WERI-Rb-1 (cell line): ENCODE measurements at regions not wholly inside any gene's neighbourhood (a gene's known extent, or its start where the extent isn't known, plus 50 kb on each side); places are given as distances from the start of the nearest gene placed in this dataset.

ENCODE experiments used
- DNase-seq: peaks from one replicate; pipeline ENCODE4 v3.0.0-alpha.2; 2020
- H3K27ac ChIP-seq: fragments of 250-450 bp; sonication (Bioruptor Pico); 2 replicates; pipeline ENCODE4 v1.5.1; 2020; ENCODE audit warnings: mild to moderate bottlenecking, moderate library complexity
- H3K27me3 ChIP-seq: fragments of 250-450 bp; sonication (Bioruptor Pico); 2 replicates; pipeline ENCODE4 v1.5.1; 2021; ENCODE audit warnings: mild to moderate bottlenecking, low read depth, moderate library complexity; ENCODE audit not compliant: insufficient read depth, severe bottlenecking
- H3K36me3 ChIP-seq: fragments of 250-450 bp; sonication (Bioruptor Pico); 2 replicates; pipeline ENCODE4 v1.5.1; 2020; ENCODE audit warnings: mild to moderate bottlenecking, moderate library complexity
- H3K4me3 ChIP-seq: 2 replicates; pipeline ENCODE4 v1.5.1; 2011; ENCODE audit warnings: low read depth, mild to moderate bottlenecking, control low read depth, low read length
- H3K9me3 ChIP-seq: fragments of 250-450 bp; sonication (Bioruptor Pico); 2 replicates; pipeline ENCODE4 v1.5.1; 2021; ENCODE audit warnings: mild to moderate bottlenecking, moderate library complexity; ENCODE audit not compliant: severe bottlenecking
- CTCF ChIP-seq: IDR thresholded peaks from 2 replicates; pipeline ENCODE4 v1.5.1; 2011; ENCODE audit warnings: low read depth, mild to moderate bottlenecking, control low read depth, inconsistent platforms, low read length

DNA sequence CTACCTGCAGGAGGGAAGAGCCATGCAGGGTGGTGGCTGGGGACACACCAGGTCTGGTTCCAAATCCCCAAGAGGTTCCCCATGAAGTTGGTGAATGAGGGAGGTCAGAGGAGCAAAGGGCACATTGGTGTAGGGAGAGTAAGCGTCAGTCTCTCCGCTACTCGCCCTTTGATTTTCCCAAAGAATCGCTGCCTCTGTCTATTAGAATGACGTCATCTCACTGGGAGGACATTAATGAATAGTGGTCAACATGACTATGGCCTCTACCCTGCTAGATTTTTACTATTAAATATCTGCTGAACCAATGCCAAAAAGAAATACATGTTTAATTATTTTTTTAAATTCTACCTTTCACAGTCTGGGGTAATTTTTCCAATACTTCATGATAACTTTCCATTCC, 109.6 kb upstream of the SNTG2 start:
- no peak for DNase-seq
- H3K27ac ChIP-seq: no peak overlapping the region
- no peaks in the 10 kb centered on the region for H3K27me3 ChIP-seq
- no peaks in the 10 kb centered on the region for H3K9me3 ChIP-seq
- H3K4me3 ChIP-seq: no peak overlapping the region
- no peak for TF ChIP-seq CTCF
- no peaks in the 10 kb centered on the region for H3K36me3 ChIP-seq

GRCh38 chr2:834233-834632, 116.4 kb upstream of the SNTG2 start:
- DNase-seq: no peak
- H3K27me3 ChIP-seq: no peaks in the 10 kb centered on the region
- no peak for TF ChIP-seq CTCF
- no peak overlapping the region for H3K27ac ChIP-seq
- no peaks in the 10 kb centered on the region for H3K36me3 ChIP-seq
- H3K9me3 ChIP-seq: no peaks in the 10 kb centered on the region
- H3K4me3 ChIP-seq: no peak overlapping the region

DNA sequence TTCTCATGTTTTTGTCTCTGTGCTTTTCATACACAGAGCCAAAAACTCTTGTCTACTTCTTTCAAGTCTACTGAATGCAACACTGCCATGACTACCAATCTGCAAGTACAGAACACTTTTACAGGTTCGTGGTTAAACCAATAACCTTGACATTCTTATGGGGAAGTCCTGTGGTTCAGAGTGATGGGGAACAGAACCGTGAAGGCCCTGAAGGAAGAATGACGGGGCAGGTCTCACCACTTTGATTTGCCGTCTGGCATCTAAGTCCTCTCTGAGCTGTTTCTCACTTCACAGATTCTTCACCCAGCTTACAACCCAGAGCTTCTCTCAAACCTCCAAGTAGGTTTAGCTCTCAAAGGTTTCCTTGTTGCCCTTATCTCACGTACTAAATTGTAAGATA, 117.5 kb upstream of the SNTG2 start:
- H3K9me3 ChIP-seq: no peaks in the 10 kb centered on the region

GRCh38 chr2:832635-833034, 118.0 kb upstream of the SNTG2 start:
- no peak for DNase-seq
- Histone ChIP-seq H3K27me3 (no peaks in the 10 kb centered on the region), H3K27ac (no peak overlapping the region), H3K4me3 (no peak overlapping the region), H3K36me3 (no peaks in the 10 kb centered on the region), H3K9me3 (no peaks in the 10 kb centered on the region)
- no peak for TF ChIP-seq CTCF

More for the DNA sequence above, 117.5 kb upstream of the SNTG2 start:
- H3K4me3 ChIP-seq: no peak overlapping the region
- no peak for DNase-seq
- H3K27me3 ChIP-seq: no peaks in the 10 kb centered on the region
- no peak for TF ChIP-seq CTCF
- H3K36me3 ChIP-seq: no peaks in the 10 kb centered on the region
- no peak overlapping the region for H3K27ac ChIP-seq

DNA sequence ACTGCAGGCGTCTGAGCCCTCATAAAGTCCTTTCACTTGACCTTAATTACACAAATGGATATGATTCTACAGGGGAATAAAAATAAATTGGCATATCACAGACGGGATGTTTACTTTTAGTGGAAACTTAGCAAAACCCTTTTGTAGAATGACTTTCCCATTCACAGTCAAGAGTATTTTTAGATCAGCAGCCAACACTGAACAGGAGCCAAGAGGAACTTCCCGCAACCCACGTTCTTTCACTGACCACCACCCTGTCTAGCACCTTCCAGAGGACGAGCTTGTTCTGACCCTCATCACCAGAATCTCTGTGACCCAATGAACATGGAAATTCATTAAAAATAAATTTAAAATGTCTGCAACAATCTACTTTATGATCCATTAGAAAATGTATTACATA, 119.0 kb upstream of the SNTG2 start:
- TF ChIP-seq CTCF: no peak
- no peak overlapping the region for H3K4me3 ChIP-seq
- no peaks in the 10 kb centered on the region for H3K36me3 ChIP-seq

DNA sequence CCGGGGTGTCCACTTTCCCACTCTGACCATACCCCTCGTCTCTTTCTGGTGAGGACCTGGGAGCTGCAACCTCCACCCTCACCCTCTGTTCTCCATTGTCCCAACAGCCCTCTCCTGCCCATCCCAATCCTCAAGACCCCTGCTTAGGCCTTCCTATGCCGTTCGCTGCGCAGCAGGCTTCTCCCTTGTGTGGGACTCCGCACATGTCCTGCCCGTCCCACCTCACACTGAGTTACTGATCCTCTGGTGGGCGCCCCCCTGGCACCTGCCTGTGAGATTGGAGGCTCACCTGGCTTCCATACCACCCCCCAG, 119.5 kb upstream of the SNTG2 start:
- no peaks in the 10 kb centered on the region for H3K9me3 ChIP-seq
- DNase-seq: no peak
- H3K27me3 ChIP-seq: no peaks in the 10 kb centered on the region
- no peak overlapping the region for H3K27ac ChIP-seq
- no peak overlapping the region for H3K4me3 ChIP-seq
- TF ChIP-seq CTCF: no peak
- no peaks in the 10 kb centered on the region for H3K36me3 ChIP-seq

More for the DNA sequence above, 119.0 kb upstream of the SNTG2 start:
- no peak for DNase-seq
- Histone ChIP-seq H3K27me3 (no peaks in the 10 kb centered on the region), H3K27ac (no peak overlapping the region), H3K9me3 (no peaks in the 10 kb centered on the region)
